ENCODE measurements at regions not wholly inside any gene's neighbourhood (a gene's known extent, or its start where the extent isn't known, plus 50 kb on each side); places are given as distances from the start of the nearest gene placed in this dataset.

DNA sequence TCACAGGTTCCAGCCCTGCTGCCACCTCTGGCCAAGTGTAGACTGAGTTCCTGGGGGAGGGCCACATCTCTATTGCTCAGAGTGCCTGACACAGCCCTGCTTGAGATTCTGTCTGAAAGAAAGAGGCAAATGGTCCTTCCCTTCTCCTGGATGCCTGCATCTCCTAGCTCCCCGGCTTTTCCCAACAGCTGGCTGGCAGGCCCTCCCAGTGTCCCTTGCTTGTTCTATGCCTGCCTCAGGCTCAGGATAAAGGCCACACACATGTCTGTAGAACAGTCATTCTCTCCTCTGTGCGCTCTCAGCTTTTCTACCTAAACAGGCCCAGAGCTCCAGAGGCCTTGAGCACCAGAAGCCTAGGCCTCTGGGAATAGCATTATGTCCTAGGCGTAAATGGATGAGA is 343.4 kb upstream of the USP24 start:
- H3K4me3 ChIP-seq: no peak overlapping the region
- ATAC-seq (no peak), FAIRE-seq (no peak), DNase-seq (ENCODE audit: low read depth in 1 of 2, low spot score in 1 of 2) (no peak)
- no peak for TF ChIP-seq BHLHE40 (IDR thresholded peaks at IDR 0.05; ENCODE audit: low read depth, low read length)
- TF ChIP-seq HDAC2 (IDR thresholded peaks at IDR 0.05): no peak
- TF ChIP-seq CEBPB (IDR thresholded peaks at IDR 0.05): no peak
- TF ChIP-seq GATA3 (IDR thresholded peaks at IDR 0.05; ENCODE audit: borderline replicate concordance): no peak
- TF ChIP-seq NPAS2 (CRISPR knock-in tag; IDR thresholded peaks at IDR 0.05; ENCODE audit: borderline replicate concordance): no peak
- no peak for TF ChIP-seq ZNF302 (CRISPR knock-in tag; IDR thresholded peaks at IDR 0.05)
- no peak for TF ChIP-seq EP300 (IDR thresholded peaks at IDR 0.05)
- TF ChIP-seq MYC (IDR thresholded peaks at IDR 0.05; ENCODE audit: borderline replicate concordance, low read length): no peak
- no peak for TF ChIP-seq POLR2AphosphoS2 (conservative IDR thresholded peaks at IDR 0.05; ENCODE audit: low read length)
- no peak for TF ChIP-seq HOXB5 (CRISPR knock-in tag; IDR thresholded peaks at IDR 0.05)
- TF ChIP-seq FOSL2 (IDR thresholded peaks at IDR 0.05): no peak
- TF ChIP-seq FOSL2 (CRISPR knock-in tag; IDR thresholded peaks at IDR 0.05): no peak
- TF ChIP-seq, protein P1, sequence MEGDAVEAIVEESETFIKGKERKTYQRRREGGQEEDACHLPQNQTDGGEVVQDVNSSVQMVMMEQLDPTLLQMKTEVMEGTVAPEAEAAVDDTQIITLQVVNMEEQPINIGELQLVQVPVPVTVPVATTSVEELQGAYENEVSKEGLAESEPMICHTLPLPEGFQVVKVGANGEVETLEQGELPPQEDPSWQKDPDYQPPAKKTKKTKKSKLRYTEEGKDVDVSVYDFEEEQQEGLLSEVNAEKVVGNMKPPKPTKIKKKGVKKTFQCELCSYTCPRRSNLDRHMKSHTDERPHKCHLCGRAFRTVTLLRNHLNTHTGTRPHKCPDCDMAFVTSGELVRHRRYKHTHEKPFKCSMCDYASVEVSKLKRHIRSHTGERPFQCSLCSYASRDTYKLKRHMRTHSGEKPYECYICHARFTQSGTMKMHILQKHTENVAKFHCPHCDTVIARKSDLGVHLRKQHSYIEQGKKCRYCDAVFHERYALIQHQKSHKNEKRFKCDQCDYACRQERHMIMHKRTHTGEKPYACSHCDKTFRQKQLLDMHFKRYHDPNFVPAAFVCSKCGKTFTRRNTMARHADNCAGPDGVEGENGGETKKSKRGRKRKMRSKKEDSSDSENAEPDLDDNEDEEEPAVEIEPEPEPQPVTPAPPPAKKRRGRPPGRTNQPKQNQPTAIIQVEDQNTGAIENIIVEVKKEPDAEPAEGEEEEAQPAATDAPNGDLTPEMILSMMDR (IDR thresholded peaks at IDR 0.05): no peak
- H3K27ac ChIP-seq: peak overlapping the region in 1 of 2 experiments; percentile 51; a peak in 2 of 6 replicates
- no peaks in the 10 kb centered on the region for H3K4me1 ChIP-seq
- ChIA-PET POLR2A (no interaction called here), CTCF (interaction anchor here (1.1 kb wide), 1 partner anchor 13 kb away, joined by 3 read pairs; no protein-coding TSS in a partner anchor)
- H3K4me2 ChIP-seq: no peak overlapping the region
- no peaks in the 10 kb centered on the region for H3K9me3 ChIP-seq
- 94% methylated on average over 3 of the region's 3 CpGs for WGBS (ENCODE audit: missing lambda C conversion rate)

DNA sequence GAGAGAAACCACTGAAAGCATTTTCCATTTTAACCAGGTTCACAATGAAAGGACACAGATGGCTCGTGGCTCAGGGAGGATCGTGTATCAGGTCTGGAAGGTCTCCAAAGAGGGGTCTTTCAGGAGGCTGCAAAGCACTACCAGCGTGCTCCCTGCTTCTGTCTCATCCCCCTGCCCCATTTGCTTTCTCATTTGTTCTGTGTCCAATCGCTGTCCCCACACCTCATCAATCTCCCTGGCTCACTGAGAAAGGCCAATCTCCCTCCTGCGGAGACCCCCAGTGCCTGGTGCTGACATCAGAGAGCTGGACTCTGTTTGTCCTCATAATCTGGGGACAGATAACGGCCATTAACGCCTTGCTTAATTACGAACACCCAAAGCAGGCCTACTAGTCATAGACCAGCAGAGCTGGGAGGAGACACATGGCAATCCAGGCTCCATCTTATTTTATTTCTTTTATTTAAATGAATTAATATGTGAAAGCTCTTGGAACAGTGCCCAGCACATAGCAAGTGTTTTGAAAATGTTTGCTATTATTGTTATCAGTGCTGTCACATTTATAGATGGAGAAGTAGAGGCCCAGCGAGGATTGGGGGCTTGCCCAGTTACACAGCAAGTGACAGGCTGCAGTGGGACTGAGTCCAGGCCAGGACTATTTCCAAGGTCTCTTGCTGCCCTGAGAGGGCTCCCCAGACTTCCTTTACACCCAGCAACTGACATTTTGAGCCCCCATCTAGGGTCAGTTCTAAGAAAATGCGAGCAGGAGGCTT is 341.0 kb upstream of the USP24 start:
- ChIA-PET CTCF (interaction anchor here (0.6 kb wide), 1 partner anchor 1018 kb away, joined by 3 read pairs; no protein-coding TSS in a partner anchor), POLR2A (no interaction called here)
- no peak for DNase-seq (ENCODE audit: low read depth in 1 of 2, low spot score in 1 of 2)
- no peak overlapping the region for H3K4me2 ChIP-seq
- H3K27ac ChIP-seq: no peak overlapping the region
- no peak for ATAC-seq
- no peaks in the 10 kb centered on the region for H3K4me1 ChIP-seq
- no peaks in the 10 kb centered on the region; the same call in 2 of the 3 replicates for H3K9me3 ChIP-seq
- no peak for FAIRE-seq
- no peak for TF ChIP-seq RAD21 (conservative IDR thresholded peaks at IDR 0.05 in 1 of 2, IDR thresholded peaks at IDR 0.05 in 1 of 2)
- no peak for TF ChIP-seq HEYL (CRISPR knock-in tag; IDR thresholded peaks at IDR 0.05)
- TF ChIP-seq EHF (CRISPR knock-in tag; IDR thresholded peaks at IDR 0.05): no peak
- TF ChIP-seq, protein P2, sequence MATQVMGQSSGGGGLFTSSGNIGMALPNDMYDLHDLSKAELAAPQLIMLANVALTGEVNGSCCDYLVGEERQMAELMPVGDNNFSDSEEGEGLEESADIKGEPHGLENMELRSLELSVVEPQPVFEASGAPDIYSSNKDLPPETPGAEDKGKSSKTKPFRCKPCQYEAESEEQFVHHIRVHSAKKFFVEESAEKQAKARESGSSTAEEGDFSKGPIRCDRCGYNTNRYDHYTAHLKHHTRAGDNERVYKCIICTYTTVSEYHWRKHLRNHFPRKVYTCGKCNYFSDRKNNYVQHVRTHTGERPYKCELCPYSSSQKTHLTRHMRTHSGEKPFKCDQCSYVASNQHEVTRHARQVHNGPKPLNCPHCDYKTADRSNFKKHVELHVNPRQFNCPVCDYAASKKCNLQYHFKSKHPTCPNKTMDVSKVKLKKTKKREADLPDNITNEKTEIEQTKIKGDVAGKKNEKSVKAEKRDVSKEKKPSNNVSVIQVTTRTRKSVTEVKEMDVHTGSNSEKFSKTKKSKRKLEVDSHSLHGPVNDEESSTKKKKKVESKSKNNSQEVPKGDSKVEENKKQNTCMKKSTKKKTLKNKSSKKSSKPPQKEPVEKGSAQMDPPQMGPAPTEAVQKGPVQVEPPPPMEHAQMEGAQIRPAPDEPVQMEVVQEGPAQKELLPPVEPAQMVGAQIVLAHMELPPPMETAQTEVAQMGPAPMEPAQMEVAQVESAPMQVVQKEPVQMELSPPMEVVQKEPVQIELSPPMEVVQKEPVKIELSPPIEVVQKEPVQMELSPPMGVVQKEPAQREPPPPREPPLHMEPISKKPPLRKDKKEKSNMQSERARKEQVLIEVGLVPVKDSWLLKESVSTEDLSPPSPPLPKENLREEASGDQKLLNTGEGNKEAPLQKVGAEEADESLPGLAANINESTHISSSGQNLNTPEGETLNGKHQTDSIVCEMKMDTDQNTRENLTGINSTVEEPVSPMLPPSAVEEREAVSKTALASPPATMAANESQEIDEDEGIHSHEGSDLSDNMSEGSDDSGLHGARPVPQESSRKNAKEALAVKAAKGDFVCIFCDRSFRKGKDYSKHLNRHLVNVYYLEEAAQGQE (IDR thresholded peaks at IDR 0.05): no peak
- TF ChIP-seq ESRRA (IDR thresholded peaks at IDR 0.05; ENCODE audit: borderline replicate concordance, low read length): no peak
- TF ChIP-seq CEBPB (IDR thresholded peaks at IDR 0.05): no peak
- TF ChIP-seq SMC3 (IDR thresholded peaks at IDR 0.05): no peak
- no peak for TF ChIP-seq CHD2 (IDR thresholded peaks at IDR 0.05; ENCODE audit: low read length, partially characterized antibody)
- TF ChIP-seq BHLHE40 (IDR thresholded peaks at IDR 0.05; ENCODE audit: low read depth, low read length): no peak
- WGBS (ENCODE audit: missing lambda C conversion rate): 87% methylated on average over 9 of the region's 10 CpGs
- no peak overlapping the region for H3K4me3 ChIP-seq
